OCI-M1 (cell line): ENCODE measurements at regions not wholly inside any gene's neighbourhood (a gene's known extent, or its start where the extent isn't known, plus 50 kb on each side); places are given as distances from the start of the nearest gene placed in this dataset.
A peak's percentile ranks its signal among the peaks of the same experiment; 100 is the strongest.
"Not testable (repeated sequence)": the region's sequence is repeated elsewhere in the genome, so short reads cannot be mapped to it uniquely, and the experiment has no call there.

ENCODE experiments used
- DNase-seq: peaks from one replicate; lab custom pipeline; 2025; lab: John Stamatoyannopoulos, UW

DNA sequence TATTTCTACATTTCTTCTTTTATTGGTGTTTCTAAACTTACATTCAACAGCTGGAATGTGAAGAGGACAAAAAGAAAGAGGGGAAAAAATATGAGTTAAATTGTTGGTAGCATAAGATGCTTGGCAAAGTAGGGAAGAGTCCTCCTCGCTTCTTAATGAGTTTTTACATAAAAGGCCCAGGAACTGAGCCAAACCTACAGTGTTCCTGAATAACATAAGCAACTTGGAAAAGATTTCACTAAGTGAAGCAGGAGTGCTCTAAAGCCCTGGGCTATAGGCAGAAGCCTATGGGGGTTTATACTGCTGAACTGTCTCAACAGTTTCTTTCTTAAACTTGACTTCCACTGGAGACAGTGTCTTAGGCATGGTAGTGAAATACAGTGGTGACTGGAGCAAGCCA lies 115.0 kb upstream of the USP25 start:
- DNase-seq, result no peak

GRCh38 chr21:15616864-15617574 lies 112.8 kb upstream of the USP25 start:
- peak; percentile 55 for DNase-seq

DNA sequence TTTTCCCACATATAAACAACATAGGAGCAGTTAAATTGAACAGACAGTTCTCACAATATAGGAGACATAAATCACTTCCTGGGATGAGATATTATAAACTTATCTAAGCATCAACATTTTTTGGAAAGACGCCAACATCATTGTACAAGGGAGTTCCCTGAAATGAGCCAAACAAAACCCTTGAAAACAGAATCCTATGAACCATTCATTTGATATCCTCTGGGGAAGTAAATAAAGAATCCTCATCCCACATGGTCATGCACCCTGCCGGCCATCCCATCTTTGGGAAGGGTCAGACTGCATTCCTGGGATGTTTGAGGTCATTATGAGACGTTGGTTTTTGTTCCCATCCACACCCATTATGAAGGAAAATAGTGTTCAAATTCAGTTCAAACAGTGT lies 111.8 kb upstream of the USP25 start:
- DNase-seq, result peak; percentile 30

GRCh38 chr21:15620892-15621291 lies 108.9 kb upstream of the USP25 start:
- no peak for DNase-seq

GRCh38 chr21:15624646-15625045 lies 105.1 kb upstream of the USP25 start:
- DNase-seq, result no peak

DNA sequence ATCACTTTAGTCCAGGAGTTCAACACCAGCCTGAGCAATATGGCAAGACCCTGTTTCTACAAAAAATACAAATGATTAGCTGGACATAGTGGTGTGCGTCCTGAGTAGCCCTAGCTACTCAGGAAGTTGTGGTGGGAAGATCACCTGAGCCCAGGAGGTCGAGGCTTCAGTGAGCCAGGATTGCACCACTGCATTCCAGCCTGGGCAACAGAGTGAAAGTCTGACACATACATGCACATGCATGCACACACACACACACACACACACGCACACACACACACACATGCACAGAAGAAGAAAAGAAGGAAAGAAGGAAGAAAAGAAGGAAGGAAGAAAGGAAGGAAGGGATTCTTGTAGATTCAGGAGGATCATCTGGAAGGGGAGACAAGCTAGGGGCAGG lies 104.4 kb upstream of the USP25 start:
- DNase-seq, result no peak

GRCh38 chr21:15626031-15626430 lies 103.8 kb upstream of the USP25 start:
- peak; percentile 46 for DNase-seq

DNA sequence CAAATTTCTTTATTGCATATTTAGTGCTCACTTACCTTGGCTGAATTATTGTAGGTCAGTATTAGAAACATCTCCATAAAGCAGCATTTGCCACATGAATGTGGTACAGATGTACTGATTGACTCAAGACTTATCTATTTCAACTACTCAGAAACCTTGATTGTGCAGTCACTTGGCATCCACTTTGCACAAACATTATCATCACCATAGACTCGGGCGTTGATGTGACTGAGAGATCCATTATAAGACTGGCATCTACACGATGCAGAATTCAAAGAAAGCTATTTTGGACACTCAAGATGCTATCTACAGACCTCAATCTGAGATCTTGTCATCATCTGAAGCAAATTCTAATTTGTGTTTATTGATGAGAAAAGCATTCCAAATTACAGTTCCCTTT lies 102.8 kb upstream of the USP25 start:
- DNase-seq, result no peak

GRCh38 chr21:15627823-15628222 lies 102.0 kb upstream of the USP25 start:
- DNase-seq, result no peak

GRCh38 chr21:15631342-15631741 lies 98.4 kb upstream of the USP25 start:
- DNase-seq, result no peak

DNA sequence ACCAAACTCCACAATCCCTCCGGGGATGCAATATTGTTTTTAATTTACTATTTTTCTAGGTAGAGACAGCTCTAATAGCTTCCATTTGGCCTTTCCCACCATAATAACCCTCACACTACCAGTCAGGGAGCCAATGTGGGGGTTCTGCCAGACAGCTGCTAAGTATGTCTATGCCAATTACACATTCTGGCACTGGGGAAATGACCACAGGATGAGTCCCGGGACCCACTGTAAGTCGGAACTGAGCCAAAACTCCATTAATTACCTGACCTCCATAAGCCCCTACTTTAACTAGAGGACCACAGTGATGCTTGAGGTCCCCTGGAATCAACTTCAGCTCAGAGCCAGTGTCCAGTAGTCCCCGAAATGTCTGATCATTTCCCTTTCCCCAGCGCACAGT lies 95.2 kb upstream of the USP25 start:
- DNase-seq, result not testable (repeated sequence)

- DNase-seq, result no peak
These were observed 90.8 kb upstream of the USP25 start for GRCh38 chr21:15638856-15639549.

GRCh38 chr21:15640113-15640512 lies 89.7 kb upstream of the USP25 start:
- DNase-seq, result not testable (repeated sequence)

- DNase-seq, result no peak
These were observed 85.3 kb upstream of the USP25 start for GRCh38 chr21:15644489-15644888.

- DNase-seq, result no peak
These were observed 84.0 kb upstream of the USP25 start for GRCh38 chr21:15645830-15646229.

DNA sequence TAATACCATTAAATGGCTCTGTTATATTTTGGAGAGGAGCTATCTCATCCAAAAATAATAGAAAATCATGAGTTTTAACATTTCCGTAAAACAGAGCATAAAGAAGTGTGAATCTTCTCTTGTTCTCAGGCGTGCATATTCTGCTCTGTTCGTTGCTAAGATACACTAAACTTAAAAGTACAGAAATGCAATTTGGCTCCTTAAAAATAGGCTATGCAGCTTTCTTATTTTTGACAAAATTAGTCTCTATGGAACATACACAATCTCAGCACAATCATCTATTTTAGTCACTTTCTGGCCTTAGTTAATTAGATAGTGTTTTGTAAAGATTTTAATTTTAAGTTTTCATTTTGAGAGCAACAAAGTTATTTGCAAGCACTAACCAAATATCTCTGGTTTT lies 79.0 kb upstream of the USP25 start:
- DNase-seq, result no peak

DNA sequence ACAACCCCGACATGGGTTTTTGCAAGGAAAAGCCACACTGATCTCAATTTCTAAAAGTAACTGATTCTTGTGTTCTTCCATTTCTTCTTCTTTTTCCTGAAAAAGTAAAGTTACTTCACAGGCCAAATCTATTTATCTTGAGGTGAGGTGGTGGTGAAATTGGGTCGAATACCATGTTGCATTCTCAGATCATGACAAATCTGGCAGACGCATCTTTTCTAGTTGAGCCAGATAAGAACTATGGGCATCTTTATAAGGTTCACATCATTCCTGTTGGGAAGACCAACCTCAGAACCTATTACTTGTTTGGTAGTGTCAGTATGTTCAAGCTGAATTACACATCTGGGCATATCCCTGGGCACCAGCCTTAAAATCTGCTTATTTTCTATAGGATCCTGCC lies 78.6 kb upstream of the USP25 start:
- DNase-seq, result no peak

DNA sequence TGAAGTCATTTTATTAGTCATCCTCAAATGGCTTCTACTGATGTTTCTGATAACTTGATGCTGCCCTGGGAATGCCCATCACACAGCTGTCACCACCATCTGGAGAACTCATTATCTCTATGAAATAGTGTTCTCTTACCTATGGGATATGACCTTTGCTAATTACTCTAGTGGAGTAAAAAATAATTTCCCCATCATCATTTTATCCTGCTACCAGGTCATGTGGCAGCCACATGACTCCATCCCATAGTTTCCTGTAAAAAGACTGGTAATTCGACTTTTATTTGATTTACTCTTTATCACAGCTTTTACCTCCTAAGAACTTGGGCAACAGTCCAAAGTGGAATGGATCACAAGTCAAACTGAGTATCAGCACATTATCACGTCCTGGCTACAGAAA lies 76.1 kb upstream of the USP25 start:
- DNase-seq, result no peak

DNA sequence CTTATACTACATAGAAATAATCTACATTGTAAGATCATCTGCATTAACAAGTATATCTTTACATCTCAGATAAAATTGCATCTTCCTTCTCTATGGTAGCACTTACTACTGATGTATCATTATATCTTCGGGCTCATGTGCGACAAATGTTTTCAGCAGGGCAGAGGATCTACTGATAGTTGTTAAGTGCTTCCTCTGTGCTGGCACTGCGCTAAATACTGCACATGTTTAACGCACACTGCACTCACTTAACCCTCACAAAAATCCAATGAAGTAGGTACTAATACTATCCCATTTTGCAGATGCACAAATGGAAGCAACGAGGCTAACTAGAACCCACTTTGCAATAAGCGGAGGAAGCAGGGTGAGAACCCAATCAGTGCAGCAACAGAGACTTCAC lies 75.6 kb upstream of the USP25 start:
- DNase-seq, result no peak

GRCh38 chr21:15659753-15660422 lies 69.9 kb upstream of the USP25 start:
- DNase-seq, result no peak

DNA sequence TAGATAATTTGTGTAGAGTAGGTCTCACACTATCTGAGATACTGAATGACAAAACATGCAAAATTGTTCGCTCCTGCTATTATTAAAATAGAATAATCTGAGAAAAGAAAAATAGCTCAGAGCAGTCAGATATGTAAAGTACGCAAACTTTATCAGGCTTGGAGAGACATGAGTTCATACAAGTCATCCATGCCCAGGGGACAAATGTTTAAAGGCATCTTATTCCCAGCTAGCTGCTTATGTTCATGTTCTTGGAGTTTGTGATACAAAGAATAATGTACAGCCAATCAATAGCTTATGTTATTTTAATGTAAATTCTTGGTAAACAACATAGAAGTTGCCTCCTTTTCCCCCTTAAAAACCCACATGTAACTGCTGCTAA lies 69.4 kb upstream of the USP25 start:
- no peak for DNase-seq

DNA sequence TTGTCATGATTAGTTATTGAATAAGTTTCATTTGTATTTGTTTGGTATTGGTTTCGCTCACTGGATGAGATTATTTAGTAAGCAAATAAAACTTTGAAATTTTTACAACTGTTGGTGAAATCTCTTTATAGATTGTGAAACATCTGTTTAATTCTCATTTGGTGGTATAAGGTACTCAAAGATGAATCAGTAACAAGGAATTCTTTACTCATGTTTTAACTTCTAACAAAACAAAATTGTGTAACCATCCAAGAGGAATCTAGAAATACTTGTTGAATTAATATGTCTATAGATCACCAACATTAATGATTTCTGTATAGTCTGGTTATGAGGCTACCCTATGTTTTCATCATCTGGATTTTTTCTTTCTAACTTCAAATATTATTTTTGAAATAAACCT lies 62.8 kb upstream of the USP25 start:
- DNase-seq, result no peak

DNA sequence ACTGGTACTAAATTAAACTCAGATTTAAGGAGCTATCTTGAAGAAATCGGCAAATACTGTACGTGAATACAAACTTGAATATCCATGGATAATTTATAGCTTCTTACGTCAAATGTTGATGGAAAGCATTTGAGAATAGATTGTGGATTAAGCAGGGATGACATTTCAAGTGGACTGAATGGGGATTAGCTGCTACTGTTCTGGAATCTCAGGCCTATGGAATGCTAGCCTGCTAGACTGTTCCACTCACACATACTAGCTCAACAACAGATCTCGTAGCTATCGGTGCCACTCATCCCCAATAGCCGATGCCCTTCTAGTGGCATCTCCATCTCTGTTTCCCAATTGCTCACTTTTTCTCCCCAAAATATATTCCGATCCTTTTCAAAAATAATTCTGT lies 62.0 kb upstream of the USP25 start:
- DNase-seq, result no peak
